H9 (cell line): ENCODE measurements at regions not wholly inside any gene's neighbourhood (a gene's known extent, or its start where the extent isn't known, plus 50 kb on each side); places are given as distances from the start of the nearest gene placed in this dataset.

Experiments used
- DNase-seq: peaks from one replicate; pipeline ENCODE4 v3.0.0-alpha.2; 2017
- H2AFZ ChIP-seq: one replicate; pipeline ENCODE4 v1.6.1; 2013; ENCODE audit warnings: mild to moderate bottlenecking, low read length, control low read depth, moderate library complexity
- H2AK5ac ChIP-seq: 2 replicates; pipeline ENCODE4 v1.6.1; 2013; ENCODE audit warnings: low read length, control low read depth, mixed read lengths; ENCODE audit not compliant: insufficient read length
- H2BK120ac ChIP-seq: one replicate; pipeline ENCODE4 v1.6.1; 2013; ENCODE audit warnings: low read depth, mild to moderate bottlenecking, low read length, control low read depth, inconsistent platforms; ENCODE audit not compliant: poor library complexity, severe bottlenecking
- H2BK12ac ChIP-seq: 2 replicates; pipeline ENCODE4 v1.6.1; 2013; ENCODE audit warnings: low read length, control low read depth, mixed read lengths, low read depth; ENCODE audit not compliant: insufficient read length
- H2BK15ac ChIP-seq: 2 replicates; pipeline ENCODE4 v1.6.1; 2013; ENCODE audit warnings: low read depth, low read length, control low read depth
- H2BK20ac ChIP-seq: one replicate; pipeline ENCODE4 v1.6.1; 2013; ENCODE audit warnings: low read depth, mild to moderate bottlenecking, low read length, control low read depth, inconsistent platforms; ENCODE audit not compliant: poor library complexity, severe bottlenecking
- H2BK5ac ChIP-seq: 2 replicates; pipeline ENCODE4 v1.6.1; 2013; ENCODE audit warnings: low read length, control low read depth, mixed read lengths; ENCODE audit not compliant: insufficient read length
- H3K14ac ChIP-seq: 2 replicates; pipeline ENCODE4 v1.6.1; 2013; ENCODE audit warnings: low read length, control low read depth; ENCODE audit not compliant: insufficient read depth
- H3K18ac ChIP-seq: 2 replicates; pipeline ENCODE4 v1.6.1; 2013; ENCODE audit warnings: low read depth, mild to moderate bottlenecking, mixed read lengths, low read length, control low read depth; ENCODE audit not compliant: insufficient read length
- H3K23ac ChIP-seq: 2 replicates; pipeline ENCODE4 v1.6.1; 2013; ENCODE audit warnings: low read length, control low read depth, mixed read lengths, low read depth; ENCODE audit not compliant: insufficient read length
- H3K23me2 ChIP-seq: 2 replicates; pipeline ENCODE4 v1.6.1; 2013; ENCODE audit warnings: low read depth, mild to moderate bottlenecking, mixed read lengths, low read length, control low read depth; ENCODE audit not compliant: insufficient read length, poor library complexity, severe bottlenecking
- H3K27ac ChIP-seq: 2 replicates; pipeline ENCODE4 v1.5.1; 2013; ENCODE audit warnings: low read length, control low read depth, mixed read lengths, low read depth; ENCODE audit not compliant: insufficient read length
- H3K27me3 ChIP-seq: 2 replicates; pipeline ENCODE4 v1.6.1; 2013; ENCODE audit warnings: low read length, control low read depth, inconsistent platforms; ENCODE audit not compliant: insufficient read depth
- H3K4ac ChIP-seq: 2 replicates; pipeline ENCODE4 v1.6.1; 2013; ENCODE audit warnings: low read depth, mild to moderate bottlenecking, control low read depth, inconsistent platforms, low read length, moderate library complexity
- H3K4me1 ChIP-seq: 2 replicates; pipeline ENCODE4 v1.6.1; 2013; ENCODE audit warnings: low read length, control low read depth, inconsistent platforms; ENCODE audit not compliant: insufficient read depth
- H3K4me2 ChIP-seq: 2 replicates; pipeline ENCODE4 v1.6.1; 2013; ENCODE audit warnings: low read length, control low read depth, mixed read lengths; ENCODE audit not compliant: insufficient read length, insufficient read depth
- H3K56ac ChIP-seq: 2 replicates; pipeline ENCODE4 v1.6.1; 2013; ENCODE audit warnings: low read depth, mild to moderate bottlenecking, mixed read lengths, low read length, control low read depth; ENCODE audit not compliant: insufficient read length
- H3K79me1 ChIP-seq: 2 replicates; pipeline ENCODE4 v1.6.1; 2013; ENCODE audit warnings: low read depth, mild to moderate bottlenecking, moderate library complexity, low read length, control low read depth, inconsistent platforms; ENCODE audit not compliant: insufficient read depth, poor library complexity, severe bottlenecking
- H3K79me2 ChIP-seq: 2 replicates; pipeline ENCODE4 v1.6.1; 2013; ENCODE audit warnings: low read length, control low read depth, inconsistent platforms; ENCODE audit not compliant: insufficient read depth
- H3K9ac ChIP-seq: 2 replicates; pipeline ENCODE4 v1.6.1; 2013; ENCODE audit warnings: low read length, control low read depth, mixed read lengths; ENCODE audit not compliant: insufficient read length; ENCODE audit errors: extremely low read depth
- H3K9me3 ChIP-seq: one replicate; pipeline ENCODE4 v1.6.1; 2013; ENCODE audit warnings: low read depth, low read length, inconsistent platforms; ENCODE audit not compliant: control insufficient read depth
- H3T11ph ChIP-seq: one replicate; pipeline ENCODE4 v1.6.1; 2013; ENCODE audit warnings: mild to moderate bottlenecking, low read length, control low read depth, inconsistent platforms
- H4K20me1 ChIP-seq: one replicate; pipeline ENCODE4 v1.6.1; 2013; ENCODE audit not compliant: control insufficient read depth, insufficient read length, insufficient read depth
- H4K5ac ChIP-seq: 2 replicates; pipeline ENCODE4 v1.6.1; 2013; ENCODE audit warnings: low read depth, mild to moderate bottlenecking, mixed read lengths, low read length, control low read depth; ENCODE audit not compliant: insufficient read length
- H4K8ac ChIP-seq: replicated peaks from 2 replicates; pipeline ENCODE4 v1.6.1; 2013; ENCODE audit warnings: low read length, control low read depth, mixed read lengths, low read depth; ENCODE audit not compliant: insufficient read length
- H4K91ac ChIP-seq: 2 replicates; pipeline ENCODE4 v1.6.1; 2013; ENCODE audit warnings: low read depth, mild to moderate bottlenecking, moderate library complexity, mixed read lengths, low read length, control low read depth; ENCODE audit not compliant: insufficient read length
- H3K27ac Mint-ChIP-seq, 3 experiments: 2 replicates in 2 of 3; 3 replicates in 1 of 3; pipeline ENCODE4 v1.8.0; 2020 to 2021; ENCODE audit warnings: mixed read lengths in 3 of 3, mild to moderate bottlenecking in 1 of 3, moderate library complexity in 1 of 3
- H3K27me3 Mint-ChIP-seq: 2 replicates; pipeline ENCODE4 v1.8.0; 2021; ENCODE audit warnings: low read depth, mild to moderate bottlenecking, moderate library complexity, mixed read lengths
- H3K36me3 Mint-ChIP-seq, 3 experiments: 2 replicates in 2 of 3; 3 replicates in 1 of 3; pipeline ENCODE4 v1.8.0; 2020 to 2021; ENCODE audit warnings: low read depth in 3 of 3, mixed read lengths in 3 of 3; ENCODE audit not compliant: insufficient read depth in 1 of 3
- H3K4me1 Mint-ChIP-seq, 2 experiments: 2 replicates each; pipeline ENCODE4 v1.8.0; 2020; ENCODE audit warnings: mixed read lengths in 2 of 2
- H3K4me3 Mint-ChIP-seq, 2 experiments: 2 replicates in 1 of 2; 3 replicates in 1 of 2; pipeline ENCODE4 v1.8.0; 2020 to 2021; ENCODE audit warnings: mild to moderate bottlenecking in 2 of 2, mixed read lengths in 2 of 2, moderate library complexity in 1 of 2
- H3K9me3 Mint-ChIP-seq, 2 experiments: 2 replicates in 1 of 2; 3 replicates in 1 of 2; pipeline ENCODE4 v1.8.0; 2020; ENCODE audit warnings: mild to moderate bottlenecking in 2 of 2, mixed read lengths in 2 of 2, moderate library complexity in 1 of 2
- CTCF ChIP-seq: fragments of 200-600 bp; sonication (generic); conservative IDR thresholded peaks from 3 replicates; pipeline ENCODE4 v1.8.0; 2021; ENCODE audit warnings: antibody characterized with exemption, mild to moderate bottlenecking
- WGBS: extraction: QIAGEN DNeasy Blood & Tissue Kit; methylation state at CpG from one replicate; pipeline ENCODE4 v1.1.7; 2013; ENCODE audit warnings: missing lambda C conversion rate, low lambda C conversion rate, mixed read lengths; ENCODE audit not compliant: insufficient read length; ENCODE audit errors: extremely low coverage; 5-methylcytosine and 5-hydroxymethylcytosine counted together

GRCh38 chr20:37624963-37625362 lies 68.9 kb upstream of the CTNNBL1 start:
- no peak overlapping the region for H3K27ac ChIP-seq
- H3K27me3 ChIP-seq, result no peaks in the 10 kb centered on the region; the same call in 1 of the 2 replicates
- no peak overlapping the region for H2AFZ ChIP-seq
- no peak overlapping the region for H3K4me2 ChIP-seq
- H4K5ac ChIP-seq, result no peak overlapping the region
- Mint-ChIP-seq H3K36me3 (no peaks in the 10 kb centered on the region), H3K4me1 (0 out of 4 replicates have a peak, but pooled peaks cover 2 to 4% of the 10 kb centered on the region in 2 experiments), H3K27me3 (peaks cover 48% of the 10 kb centered on the region), H3K9me3 (no peaks in the 10 kb centered on the region), H3K4me3 (no peak overlapping the region), H3K27ac (no peak overlapping the region)
- H3K4ac ChIP-seq, result no peak overlapping the region
- WGBS, result no CpG with 5 or more reads among the region's 1 CpG
- no peaks in the 10 kb centered on the region for H3K9me3 ChIP-seq
- peaks cover 3% of the 10 kb centered on the region for H4K20me1 ChIP-seq
- no peak overlapping the region for H4K91ac ChIP-seq
- no peak for TF ChIP-seq CTCF
- no peaks in the 10 kb centered on the region; the same call in 1 of the 2 replicates for H3K4me1 ChIP-seq
- no peak overlapping the region for H2BK5ac ChIP-seq
- no peaks in the 10 kb centered on the region for H3K79me1 ChIP-seq
- no peaks in the 10 kb centered on the region for H3K23me2 ChIP-seq
- H3K9ac ChIP-seq, result no peak overlapping the region
- H2BK15ac ChIP-seq, result no peak overlapping the region
- no peaks in the 10 kb centered on the region for H3K79me2 ChIP-seq
- H2AK5ac ChIP-seq, result no peak overlapping the region
- H3K14ac ChIP-seq, result no peak overlapping the region
- no peak overlapping the region for H2BK120ac ChIP-seq
- H3K18ac ChIP-seq, result no peak overlapping the region
- H3K56ac ChIP-seq, result no peak overlapping the region
- no peak overlapping the region for H3K23ac ChIP-seq
- no peak overlapping the region for H3T11ph ChIP-seq
- no peak overlapping the region for H2BK12ac ChIP-seq
- H4K8ac ChIP-seq, result no peak overlapping the region
- H2BK20ac ChIP-seq, result no peak overlapping the region
- DNase-seq, result no peak
